ENCODE measurements at regions not wholly inside any gene's neighbourhood (a gene's known extent, or its start where the extent isn't known, plus 50 kb on each side); places are given as distances from the start of the nearest gene placed in this dataset.

DNA sequence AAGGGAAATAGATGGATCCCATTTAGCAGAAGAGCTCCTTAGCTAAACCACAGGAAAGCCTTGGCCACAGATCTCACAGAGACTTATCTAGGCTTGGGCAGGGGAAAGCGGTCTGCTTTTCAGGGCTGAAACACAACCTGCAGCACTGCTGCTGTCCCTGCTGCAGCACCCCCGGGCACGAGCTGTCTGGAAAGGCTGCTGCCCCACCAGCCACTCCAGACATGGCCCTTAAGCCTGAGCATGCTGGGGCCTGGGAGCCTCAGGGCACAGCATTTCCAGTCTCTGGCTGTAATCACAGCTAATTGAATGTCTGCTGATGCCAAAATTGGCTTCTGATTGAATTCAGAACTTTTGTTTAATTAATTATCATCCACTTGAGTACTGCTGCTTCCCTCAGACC, 115.0 kb downstream of the TMPRSS5 start:
- FAIRE-seq, result no peak
- Histone ChIP-seq H4K8ac (ENCODE audit: extremely low read depth, insufficient read depth, low read length) (no peak overlapping the region), H3K4me2 (ENCODE audit: insufficient read depth in 1 of 2, low read depth in 2 of 2, low read length in 2 of 2) (no peak overlapping the region), H2AK5ac (ENCODE audit: low read depth, low read length) (no peak overlapping the region), H3K56ac (replicated peaks; ENCODE audit: insufficient read length, low read depth, low read length) (no peak overlapping the region), H3K27me3 (replicated peaks in 1 of 4; ENCODE audit: control insufficient read depth in 3 of 4, extremely low read depth in 1 of 4, insufficient read depth in 3 of 4, low read length in 3 of 4) (no peaks in the 10 kb centered on the region), H3K27ac (ENCODE audit: low read depth, low read length) (no peak overlapping the region), H3K36me3 (ENCODE audit: control insufficient read depth in 2 of 4, insufficient read depth in 4 of 4, low read length in 3 of 4) (no peaks in the 10 kb centered on the region), H3K4me3 (ENCODE audit: extremely low read depth in 1 of 4, insufficient read depth in 2 of 4, low read depth in 3 of 4, low read length in 4 of 4) (no peak overlapping the region), H4K5ac (ENCODE audit: insufficient read length, low read depth, low read length) (no peak overlapping the region), H3K23me2 (ENCODE audit: low read depth, low read length) (no peaks in the 10 kb centered on the region), H4K20me1 (replicated peaks in 1 of 2; ENCODE audit: control insufficient read depth in 1 of 2, insufficient read depth in 2 of 2, low read length in 2 of 2) (no peaks in the 10 kb centered on the region), H3K14ac (ENCODE audit: insufficient read length) (no peak overlapping the region), H2BK120ac (replicated peaks; ENCODE audit: low read depth, low read length) (no peak overlapping the region), H3K79me1 (ENCODE audit: low read depth, low read length) (no peaks in the 10 kb centered on the region), H2BK5ac (ENCODE audit: low read depth, low read length) (no peak overlapping the region), H2BK15ac (ENCODE audit: low read length) (no peak overlapping the region), H3K9me3 (ENCODE audit: insufficient read depth in 2 of 2, low read depth in 1 of 2, low read length in 1 of 2) (peaks cover 3 to 5% of the 10 kb centered on the region in 2 experiments; a peak in 1 of 4 replicates), H3K23ac (ENCODE audit: insufficient read length) (no peak overlapping the region), H3K4ac (replicated peaks; ENCODE audit: insufficient read length, low read depth, low read length) (no peak overlapping the region), H3K4me1 (replicated peaks in 1 of 4; ENCODE audit: control insufficient read depth in 3 of 4, insufficient read depth in 4 of 4, low read length in 3 of 4) (no peaks in the 10 kb centered on the region), H3K9ac (replicated peaks in 1 of 4; ENCODE audit: extremely low read depth in 1 of 4, low read depth in 3 of 4, low read length in 3 of 4) (no peak overlapping the region), H4K91ac (replicated peaks; ENCODE audit: insufficient read length, low read length) (no peak overlapping the region), H3K18ac (ENCODE audit: extremely low read depth, low read length) (no peak overlapping the region), H3K79me2 (ENCODE audit: control insufficient read depth in 1 of 2, insufficient read depth in 2 of 2, low read length in 2 of 2) (no peaks in the 10 kb centered on the region), H2AFZ (ENCODE audit: low read length) (no peak overlapping the region), H2BK20ac (ENCODE audit: low read length) (no peak overlapping the region), H2BK12ac (ENCODE audit: low read depth, low read length) (no peak overlapping the region)
- WGBS, 2 experiments (ENCODE audit: extremely low coverage in 1 of 2, insufficient coverage in 1 of 2, insufficient read length in 1 of 2, insufficient replicate concordance in 2 of 2, low coverage in 1 of 2, low lambda C conversion rate in 2 of 2, missing lambda C conversion rate in 1 of 2), result 95% methylated on average over 3 of the region's 3 CpGs; no CpG with 5 or more reads in 1 of the 2 experiments
- ChIA-PET CTCF (ENCODE audit: partially characterized antibody) (interaction anchor here (0.6 to 1.9 kb wide), 4 partner anchors 135 to 1775 kb away, joined by 3 to 8 read pairs (median 4); no protein-coding TSS in a partner anchor), POLR2A (ENCODE audit: partially characterized antibody) (no interaction called here)
- DNase-seq (ENCODE audit: low read depth in 1 of 2, low spot score in 2 of 2), result no peak
- TF ChIP-seq RFX5 (IDR thresholded peaks at IDR 0.05; ENCODE audit: borderline replicate concordance, low read depth, low read length), result no peak
- no peak for TF ChIP-seq SIN3A (conservative IDR thresholded peaks at IDR 0.05 in 1 of 2, IDR thresholded peaks at IDR 0.05 in 1 of 2; ENCODE audit: low read depth in 1 of 2, low read length in 2 of 2)
- no peak for TF ChIP-seq JUND (IDR thresholded peaks at IDR 0.05; ENCODE audit: low read length)
- TF ChIP-seq SAP30 (IDR thresholded peaks at IDR 0.05; ENCODE audit: insufficient read depth, insufficient replicate concordance, low read length), result no peak
- TF ChIP-seq CTBP2 (IDR thresholded peaks at IDR 0.05; ENCODE audit: borderline replicate concordance, insufficient read depth, insufficient read length, low read length), result no peak

All from H1 (cell line).